Fibroblast of villous mesenchyme (primary cell): ENCODE measurements at regions not wholly inside any gene's neighbourhood (a gene's known extent, or its start where the extent isn't known, plus 50 kb on each side); places are given as distances from the start of the nearest gene placed in this dataset.

Source experiments
- DNase-seq: peaks from one replicate; pipeline ENCODE4 v3.0.0-alpha.2; 2010; ENCODE audit warnings: low read depth
- H3K4me3 ChIP-seq: 2 replicates; pipeline ENCODE4 v1.5.1; 2011; ENCODE audit warnings: low read depth, mild to moderate bottlenecking, low read length
- TF ChIP-seq, protein P1 (sequence below): IDR thresholded peaks from 2 replicates; pipeline ENCODE4 v1.5.1; 2012; ENCODE audit warnings: low read depth, mild to moderate bottlenecking, low read length; ENCODE audit not compliant: insufficient read depth

DNA sequence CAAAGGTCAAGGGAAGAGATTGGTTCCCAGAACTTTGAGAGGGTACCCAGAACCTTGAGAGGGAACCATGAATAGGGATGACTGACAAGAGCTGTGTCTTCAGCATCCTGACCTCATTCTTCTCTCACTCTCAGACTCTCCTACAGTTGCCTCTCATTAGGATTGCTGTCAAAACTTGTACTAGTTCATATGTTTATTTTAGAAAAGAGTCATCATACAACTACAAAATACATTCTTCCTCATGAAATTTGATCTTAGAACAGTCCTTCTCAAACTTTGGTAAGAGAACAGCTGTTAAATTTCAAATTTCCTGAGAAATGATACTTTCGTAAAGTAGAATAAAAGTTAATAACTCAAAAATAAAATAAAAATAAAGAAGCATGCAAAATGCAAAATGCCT, 161.4 kb upstream of the ZRANB2 start:
- TF ChIP-seq, protein P1, sequence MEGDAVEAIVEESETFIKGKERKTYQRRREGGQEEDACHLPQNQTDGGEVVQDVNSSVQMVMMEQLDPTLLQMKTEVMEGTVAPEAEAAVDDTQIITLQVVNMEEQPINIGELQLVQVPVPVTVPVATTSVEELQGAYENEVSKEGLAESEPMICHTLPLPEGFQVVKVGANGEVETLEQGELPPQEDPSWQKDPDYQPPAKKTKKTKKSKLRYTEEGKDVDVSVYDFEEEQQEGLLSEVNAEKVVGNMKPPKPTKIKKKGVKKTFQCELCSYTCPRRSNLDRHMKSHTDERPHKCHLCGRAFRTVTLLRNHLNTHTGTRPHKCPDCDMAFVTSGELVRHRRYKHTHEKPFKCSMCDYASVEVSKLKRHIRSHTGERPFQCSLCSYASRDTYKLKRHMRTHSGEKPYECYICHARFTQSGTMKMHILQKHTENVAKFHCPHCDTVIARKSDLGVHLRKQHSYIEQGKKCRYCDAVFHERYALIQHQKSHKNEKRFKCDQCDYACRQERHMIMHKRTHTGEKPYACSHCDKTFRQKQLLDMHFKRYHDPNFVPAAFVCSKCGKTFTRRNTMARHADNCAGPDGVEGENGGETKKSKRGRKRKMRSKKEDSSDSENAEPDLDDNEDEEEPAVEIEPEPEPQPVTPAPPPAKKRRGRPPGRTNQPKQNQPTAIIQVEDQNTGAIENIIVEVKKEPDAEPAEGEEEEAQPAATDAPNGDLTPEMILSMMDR = no peak
- H3K4me3 ChIP-seq = no peak overlapping the region
- no peak for DNase-seq

DNA sequence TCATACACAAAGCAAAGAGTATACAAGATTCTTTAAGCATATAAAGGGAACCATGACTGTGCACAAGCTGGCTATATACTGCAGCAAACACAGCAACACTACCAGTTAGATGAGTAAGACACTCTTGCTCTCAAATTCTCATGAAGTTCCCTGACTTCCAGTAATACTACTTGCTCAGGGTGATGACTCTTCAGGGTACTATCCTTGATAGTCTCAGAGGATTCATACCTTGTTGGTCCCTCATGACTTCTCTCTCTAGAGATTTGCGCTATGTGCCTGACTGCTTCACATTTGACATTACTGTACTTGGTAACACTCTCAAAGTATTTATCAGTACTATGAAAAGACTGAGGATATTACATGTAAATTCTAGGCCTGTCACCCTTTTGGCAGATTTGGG, 159.8 kb upstream of the ZRANB2 start:
- DNase-seq = no peak
- TF ChIP-seq, protein P1 = no peak
- H3K4me3 ChIP-seq = no peak overlapping the region

DNA sequence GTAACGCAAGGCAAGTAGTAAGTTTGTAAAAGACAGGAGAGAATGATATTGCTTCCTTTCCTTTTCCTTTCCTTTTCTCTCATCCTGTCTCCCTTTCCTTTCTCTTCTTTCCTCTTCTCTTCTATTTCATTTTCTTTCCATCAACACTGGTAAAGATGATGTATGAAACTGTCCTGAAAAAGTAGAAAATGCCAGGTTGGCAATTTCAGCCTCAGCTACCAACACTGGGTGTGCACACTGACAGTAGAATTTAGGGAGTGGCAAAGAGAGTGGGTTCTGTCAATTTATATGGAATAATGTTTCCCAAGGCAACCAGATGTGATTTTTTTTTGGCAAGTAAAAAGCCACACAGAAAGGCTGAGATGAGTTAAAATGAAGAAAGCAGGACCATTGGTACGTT, 155.7 kb upstream of the ZRANB2 start:
- no peak for DNase-seq
- no peak overlapping the region for H3K4me3 ChIP-seq
- TF ChIP-seq, protein P1 = no peak

DNA sequence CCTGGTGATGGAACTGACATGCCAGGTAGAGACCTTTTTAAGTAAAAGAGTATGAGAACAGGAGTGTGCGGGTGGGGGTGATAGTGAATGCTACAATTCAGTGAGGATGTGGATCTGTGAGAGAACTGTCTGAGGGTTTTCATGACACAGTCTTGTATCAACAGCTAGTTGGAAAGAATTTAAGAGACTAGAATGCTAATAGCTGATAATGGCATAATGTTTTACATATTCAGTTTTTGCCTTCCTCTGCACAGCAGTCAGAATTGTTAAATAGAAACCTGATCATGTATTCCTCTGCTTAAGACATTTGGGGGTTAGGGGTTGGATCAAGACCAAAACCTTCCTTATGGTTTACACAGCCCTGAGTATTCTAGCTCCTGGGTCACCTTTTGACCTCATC, 152.8 kb upstream of the ZRANB2 start:
- peak; percentile 5 for DNase-seq
- TF ChIP-seq, protein P1 = no peak
- no peak overlapping the region for H3K4me3 ChIP-seq

DNA sequence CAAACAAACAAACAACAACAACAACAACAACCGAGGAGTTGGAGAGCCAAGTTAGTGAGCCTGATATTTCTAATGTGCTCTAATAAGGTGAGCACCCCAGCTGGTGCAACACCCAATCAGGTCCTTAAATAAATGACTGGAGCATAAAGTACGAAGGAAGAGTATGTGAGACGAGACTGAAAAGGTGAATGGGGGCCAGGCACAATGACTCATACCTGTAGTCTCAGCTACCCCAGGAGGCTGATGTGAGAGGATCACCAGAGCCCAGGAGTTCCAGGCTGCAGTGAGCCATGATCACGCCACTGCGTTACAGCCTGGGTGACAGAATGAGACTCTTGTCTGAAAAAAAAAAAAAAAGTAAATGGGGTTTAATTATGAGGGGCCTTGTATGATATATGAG, 152.0 kb upstream of the ZRANB2 start:
- TF ChIP-seq, protein P1 = no peak
- DNase-seq = no peak
- no peak overlapping the region for H3K4me3 ChIP-seq

DNA sequence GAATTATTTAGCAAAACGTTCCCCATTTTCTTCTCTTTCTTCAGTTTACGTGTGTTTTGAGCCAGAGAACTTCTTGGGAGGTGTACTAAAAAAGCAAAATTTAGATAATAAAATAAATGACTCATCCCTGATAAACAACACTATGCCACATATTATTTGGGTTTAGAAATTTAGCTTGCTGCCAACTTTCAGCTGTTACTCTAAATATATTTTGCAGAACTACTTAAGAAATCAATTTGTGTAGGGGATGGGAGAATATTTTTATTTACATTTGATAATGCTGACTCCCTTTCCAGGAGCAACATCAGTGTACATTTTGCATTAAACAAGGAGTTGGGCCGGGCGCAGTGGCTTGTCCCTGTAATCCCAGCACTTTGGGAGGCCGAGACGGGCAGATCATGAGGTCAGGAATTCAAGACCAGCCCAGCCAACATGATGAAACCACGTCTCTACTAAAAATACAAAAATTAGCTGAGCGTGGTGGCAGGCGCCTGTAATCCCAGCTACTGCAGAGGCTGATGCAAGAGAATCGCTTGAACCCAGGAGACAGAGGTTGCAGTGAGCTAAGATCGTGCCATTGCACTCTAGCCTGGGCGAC, 151.4 kb upstream of the ZRANB2 start:
- no peak overlapping the region for H3K4me3 ChIP-seq
- TF ChIP-seq, protein P1 = no peak

DNA sequence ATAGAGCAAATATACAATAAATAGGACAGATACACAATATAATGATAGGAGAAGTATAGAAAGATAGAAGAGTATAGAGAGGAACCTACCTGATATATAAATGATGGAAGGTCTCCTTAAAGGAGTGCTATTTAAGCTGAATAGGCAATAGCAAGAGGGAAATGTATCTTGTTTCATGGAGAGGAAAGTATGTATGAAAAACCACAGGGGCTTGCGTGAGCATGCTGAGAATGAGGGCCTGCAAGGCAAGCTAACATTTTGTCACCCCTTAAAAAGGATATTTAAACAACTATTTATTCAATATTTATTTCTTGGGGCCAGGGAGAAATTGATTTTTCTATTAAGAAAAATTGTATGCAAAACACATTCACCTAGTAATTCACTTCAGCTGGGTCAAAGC, 150.9 kb upstream of the ZRANB2 start:
- no peak overlapping the region for H3K4me3 ChIP-seq
- TF ChIP-seq, protein P1 = no peak
- peak; percentile 7 for DNase-seq

More for the DNA sequence above, 151.4 kb upstream of the ZRANB2 start:
- DNase-seq = peak; percentile 21
